Left ventricle myocardium inferior (tissue), 1 donor: ENCODE measurements at regions not wholly inside any gene's neighbourhood (a gene's known extent, or its start where the extent isn't known, plus 50 kb on each side); places are given as distances from the start of the nearest gene placed in this dataset.
"Not testable (repeated sequence)": the region's sequence is repeated elsewhere in the genome, so short reads cannot be mapped to it uniquely, and the experiment has no call there.

Experiments
- DNase-seq: peaks from one replicate; pipeline ENCODE4 v3.0.0-alpha.2; 2020
- H3K27ac ChIP-seq: fragments of 200-600 bp; replicated peaks from 2 replicates; pipeline ENCODE4 v1.8.0; 2021
- H3K27me3 ChIP-seq: fragments of 200-600 bp; 2 replicates; pipeline ENCODE4 v1.8.0; 2021; ENCODE audit warnings: low read depth
- H3K36me3 ChIP-seq: fragments of 200-600 bp; 2 replicates; pipeline ENCODE4 v1.8.0; 2021
- H3K4me1 ChIP-seq: fragments of 200-600 bp; 2 replicates; pipeline ENCODE4 v1.8.0; 2021
- H3K4me3 ChIP-seq: fragments of 200-600 bp; 2 replicates; pipeline ENCODE4 v1.8.0; 2021; ENCODE audit warnings: mild to moderate bottlenecking, moderate library complexity
- H3K9me3 ChIP-seq: fragments of 200-600 bp; replicated peaks from 2 replicates; pipeline ENCODE4 v1.8.0; 2021
- CTCF ChIP-seq: fragments of 200-600 bp; IDR thresholded peaks from 2 replicates; pipeline ENCODE4 v1.8.0; 2021; ENCODE audit warnings: antibody characterized with exemption, mild to moderate bottlenecking, borderline replicate concordance
- intact Hi-C: fragments of 100-400 bp; cut with micrococcal nuclease; formaldehyde crosslinking; loops from one replicate; pipeline ENCODE4 v1.11.0; 2022
- donor health status: DM: no; HTN: yes; CAD: no; lungs with severe emphysema.

- H3K9me3 ChIP-seq, result peaks cover 19% of the 10 kb centered on the region
- TF ChIP-seq CTCF, result no peak
- no peak for DNase-seq
These were observed 500.8 kb upstream of the PABPC4L start for GRCh38 chr4:134702374-134702773.

GRCh38 chr4:134700251-134700650, 498.7 kb upstream of the PABPC4L start:
- H3K27ac ChIP-seq, result no peak overlapping the region
- H3K4me1 ChIP-seq, result no peaks in the 10 kb centered on the region
- H3K9me3 ChIP-seq, result peaks cover 19% of the 10 kb centered on the region
- intact Hi-C loops, result no loop called here
- no peak for DNase-seq
- H3K36me3 ChIP-seq, result no peaks in the 10 kb centered on the region
- H3K27me3 ChIP-seq, result no peaks in the 10 kb centered on the region
- H3K4me3 ChIP-seq, result no peak overlapping the region
- TF ChIP-seq CTCF, result no peak

More at GRCh38 chr4:134702374-134702773, 500.8 kb upstream of the PABPC4L start:
- Histone ChIP-seq H3K27ac (no peak overlapping the region), H3K4me3 (no peak overlapping the region), H3K27me3 (no peaks in the 10 kb centered on the region), H3K36me3 (no peaks in the 10 kb centered on the region), H3K4me1 (no peaks in the 10 kb centered on the region)
- intact Hi-C loops, result no loop called here

GRCh38 chr4:134698831-134699230, 497.2 kb upstream of the PABPC4L start:
- H3K9me3 ChIP-seq, result peaks cover 19% of the 10 kb centered on the region
- H3K4me1 ChIP-seq, H3K4me3 ChIP-seq, H3K36me3 ChIP-seq, DNase-seq, intact Hi-C loops, H3K27ac ChIP-seq, H3K27me3 ChIP-seq: not testable (repeated sequence)

- Histone ChIP-seq H3K27me3 (no peaks in the 10 kb centered on the region), H3K27ac (no peak overlapping the region), H3K36me3 (no peaks in the 10 kb centered on the region), H3K4me1 (no peaks in the 10 kb centered on the region), H3K9me3 (peaks cover 19% of the 10 kb centered on the region), H3K4me3 (no peak overlapping the region)
- TF ChIP-seq CTCF, result no peak
- intact Hi-C loops, result no loop called here
- DNase-seq, result no peak
These were observed 493.8 kb upstream of the PABPC4L start for GRCh38 chr4:134695433-134695832.

GRCh38 chr4:134691915-134692314, 490.3 kb upstream of the PABPC4L start:
- Histone ChIP-seq H3K27me3 (no peaks in the 10 kb centered on the region), H3K9me3 (no peaks in the 10 kb centered on the region), H3K36me3 (no peaks in the 10 kb centered on the region), H3K4me1 (no peaks in the 10 kb centered on the region), H3K27ac (no peak overlapping the region), H3K4me3 (no peak overlapping the region)
- intact Hi-C loops, result no loop called here
- no peak for TF ChIP-seq CTCF
- no peak for DNase-seq

- TF ChIP-seq CTCF, result no peak
- Histone ChIP-seq H3K27me3 (no peaks in the 10 kb centered on the region), H3K4me1 (no peaks in the 10 kb centered on the region), H3K4me3 (no peak overlapping the region), H3K27ac (no peak overlapping the region), H3K36me3 (no peaks in the 10 kb centered on the region), H3K9me3 (no peaks in the 10 kb centered on the region)
- no peak for DNase-seq
- intact Hi-C loops, result no loop called here
These were observed 486.3 kb upstream of the PABPC4L start for GRCh38 chr4:134687646-134688628.
